SJCRH30 (cell line): ENCODE measurements at regions not wholly inside any gene's neighbourhood (a gene's known extent, or its start where the extent isn't known, plus 50 kb on each side); places are given as distances from the start of the nearest gene placed in this dataset.

Experiments
- DNase-seq, 2 experiments: peaks; one replicate each; pipeline ENCODE4 v3.0.0-alpha.2; 2015 to 2020
- H3K27ac ChIP-seq: fragments of 250-450 bp; sonication (Bioruptor Pico); 2 replicates; pipeline ENCODE4 v1.5.1; 2020; ENCODE audit warnings: mild to moderate bottlenecking, moderate library complexity
- H3K27me3 ChIP-seq: fragments of 250-450 bp; sonication (Bioruptor Pico); 2 replicates; pipeline ENCODE4 v1.5.1; 2020; ENCODE audit warnings: mild to moderate bottlenecking, moderate library complexity
- H3K36me3 ChIP-seq: fragments of 250-450 bp; sonication (Bioruptor Pico); 2 replicates; pipeline ENCODE4 v1.5.1; 2020; ENCODE audit warnings: mild to moderate bottlenecking, moderate library complexity
- H3K4me1 ChIP-seq: fragments of 250-450 bp; sonication (Bioruptor Pico); 2 replicates; pipeline ENCODE4 v1.5.1; 2020; ENCODE audit warnings: mild to moderate bottlenecking, moderate library complexity
- H3K4me3 ChIP-seq: fragments of 250-450 bp; sonication (Bioruptor Pico); 2 replicates; pipeline ENCODE4 v1.5.1; 2020; ENCODE audit warnings: mild to moderate bottlenecking, moderate library complexity
- H3K9me3 ChIP-seq: fragments of 250-450 bp; sonication (Bioruptor Pico); replicated peaks from 2 replicates; pipeline ENCODE4 v1.5.1; 2020; ENCODE audit warnings: mild to moderate bottlenecking, moderate library complexity

DNA sequence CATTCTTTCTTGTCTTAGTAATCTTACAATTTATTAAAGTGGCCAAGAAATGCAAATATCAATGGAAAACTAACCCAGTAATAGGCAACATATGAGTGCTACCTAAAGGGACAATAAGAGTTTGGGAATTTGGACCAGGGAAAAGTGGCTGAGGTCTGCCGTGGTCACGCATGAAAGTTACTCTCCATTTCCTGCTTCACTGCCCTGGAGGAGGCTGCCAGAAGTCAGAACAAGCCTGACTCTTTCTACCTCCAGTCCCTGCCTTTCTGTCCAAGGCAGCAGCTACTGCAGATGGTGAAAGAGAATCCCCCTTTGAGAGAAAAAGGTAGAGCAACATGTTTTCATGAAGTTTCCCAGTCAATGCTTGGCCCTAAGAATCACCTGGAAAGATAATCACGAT is 201.1 kb upstream of the ARGLU1 start:
- no peaks in the 10 kb centered on the region for H3K27me3 ChIP-seq
- no peak for DNase-seq

DNA sequence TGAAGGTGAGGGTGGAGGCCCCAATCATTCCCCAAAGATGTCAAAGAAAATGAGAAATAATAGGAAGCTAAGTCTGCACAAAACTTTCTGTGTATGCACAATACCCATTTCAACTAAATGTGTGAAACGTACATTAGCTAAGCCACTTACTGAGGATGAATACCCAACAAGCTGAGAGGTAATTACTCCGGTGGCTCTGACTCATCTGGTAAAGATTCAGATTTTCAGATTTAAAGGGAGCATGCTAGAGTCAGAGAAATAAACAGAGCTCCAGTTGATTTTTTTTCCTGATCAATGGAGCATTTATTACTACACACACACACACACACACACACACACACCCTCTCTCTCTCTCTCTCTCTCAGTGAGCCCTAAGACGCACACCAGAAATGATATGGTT is 194.8 kb upstream of the ARGLU1 start:
- Histone ChIP-seq H3K36me3 (no peaks in the 10 kb centered on the region), H3K9me3 (no peaks in the 10 kb centered on the region), H3K4me3 (no peak overlapping the region), H3K27ac (no peak overlapping the region), H3K4me1 (no peaks in the 10 kb centered on the region), H3K27me3 (no peaks in the 10 kb centered on the region)
- no peak for DNase-seq

More for the DNA sequence above, 201.1 kb upstream of the ARGLU1 start:
- H3K4me1 ChIP-seq, result no peaks in the 10 kb centered on the region
- H3K36me3 ChIP-seq, result no peaks in the 10 kb centered on the region
- H3K27ac ChIP-seq, result no peak overlapping the region
- H3K9me3 ChIP-seq, result no peaks in the 10 kb centered on the region
- H3K4me3 ChIP-seq, result no peak overlapping the region

DNA sequence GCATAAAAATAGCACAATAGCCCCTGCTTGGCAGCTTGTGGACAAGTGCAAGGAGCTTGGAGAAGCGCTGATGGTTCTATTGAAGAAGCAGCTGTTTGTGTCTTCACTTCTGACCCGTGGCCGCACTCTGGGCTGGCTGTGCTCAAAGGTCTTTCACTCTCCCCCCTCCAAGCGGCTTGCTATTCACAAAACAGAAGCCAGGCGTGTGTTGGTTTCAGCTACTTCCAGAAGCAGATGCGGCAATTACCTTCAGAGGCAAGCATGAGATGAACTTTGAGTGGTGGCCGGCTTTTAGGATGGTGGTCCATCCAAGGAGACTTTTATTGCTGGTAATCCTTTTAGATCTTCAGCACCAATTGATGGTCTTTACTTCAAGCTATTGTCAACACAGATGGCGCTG is 188.5 kb upstream of the ARGLU1 start:
- Histone ChIP-seq H3K4me3 (no peak overlapping the region), H3K4me1 (0 out of 2 replicates have a peak, but pooled peaks cover 4% of the 10 kb centered on the region), H3K9me3 (no peaks in the 10 kb centered on the region), H3K36me3 (no peaks in the 10 kb centered on the region), H3K27ac (no peak overlapping the region), H3K27me3 (no peaks in the 10 kb centered on the region)
- peak in 1 of 2 experiments; percentile 4 for DNase-seq

DNA sequence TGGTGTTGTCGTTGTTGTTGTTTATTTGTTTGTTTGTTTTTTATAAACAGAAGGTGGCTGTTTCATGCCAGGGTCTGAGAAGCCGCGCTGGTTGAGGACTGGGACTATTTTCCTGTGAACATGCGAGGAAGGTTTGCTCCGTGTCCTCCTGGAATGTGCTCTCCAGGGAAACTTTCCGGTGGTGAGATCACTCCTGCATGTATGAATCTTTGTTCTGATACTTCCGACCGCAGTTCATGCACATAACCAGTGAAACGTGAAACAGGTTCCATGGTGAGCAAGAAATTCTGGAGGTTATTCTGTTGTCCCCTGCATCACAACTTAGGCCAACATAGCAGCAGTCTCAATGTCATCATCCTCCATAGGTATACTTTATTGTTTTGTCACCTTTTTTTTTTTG is 187.6 kb upstream of the ARGLU1 start:
- no peaks in the 10 kb centered on the region for H3K9me3 ChIP-seq
- no peaks in the 10 kb centered on the region for H3K27me3 ChIP-seq
- no peaks in the 10 kb centered on the region for H3K36me3 ChIP-seq
- no peak overlapping the region for H3K4me3 ChIP-seq
- 0 out of 2 replicates have a peak, but pooled peaks cover 4% of the 10 kb centered on the region for H3K4me1 ChIP-seq
- H3K27ac ChIP-seq, result no peak overlapping the region
- no peak for DNase-seq

DNA sequence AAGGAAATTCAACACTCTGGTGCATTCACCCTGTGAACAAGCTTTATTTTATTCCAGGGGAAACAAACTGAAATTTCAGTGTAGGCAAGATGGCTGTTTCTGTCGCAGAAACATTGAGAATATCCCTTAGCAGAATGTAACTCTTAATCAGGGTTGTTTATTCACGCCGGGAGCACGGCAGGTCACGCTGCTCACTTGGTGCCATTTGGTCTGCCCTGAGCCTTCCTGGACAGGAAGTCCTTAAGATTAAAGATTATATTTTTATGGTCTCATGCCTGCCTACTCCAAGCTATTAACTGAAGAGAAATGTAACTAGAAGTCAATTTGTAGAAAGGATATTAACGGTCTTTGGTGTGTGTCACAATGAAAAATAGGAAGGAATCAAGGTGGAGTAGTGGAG is 185.3 kb upstream of the ARGLU1 start:
- Histone ChIP-seq H3K4me1 (0 out of 2 replicates have a peak, but pooled peaks cover 4% of the 10 kb centered on the region), H3K36me3 (no peaks in the 10 kb centered on the region), H3K9me3 (no peaks in the 10 kb centered on the region), H3K27me3 (no peaks in the 10 kb centered on the region), H3K4me3 (peak overlapping the region; percentile 20; the same call in 1 of the 2 replicates), H3K27ac (peak overlapping the region; percentile 13; the same call in 1 of the 2 replicates)
- DNase-seq, result peak; percentile 9 to 40

DNA sequence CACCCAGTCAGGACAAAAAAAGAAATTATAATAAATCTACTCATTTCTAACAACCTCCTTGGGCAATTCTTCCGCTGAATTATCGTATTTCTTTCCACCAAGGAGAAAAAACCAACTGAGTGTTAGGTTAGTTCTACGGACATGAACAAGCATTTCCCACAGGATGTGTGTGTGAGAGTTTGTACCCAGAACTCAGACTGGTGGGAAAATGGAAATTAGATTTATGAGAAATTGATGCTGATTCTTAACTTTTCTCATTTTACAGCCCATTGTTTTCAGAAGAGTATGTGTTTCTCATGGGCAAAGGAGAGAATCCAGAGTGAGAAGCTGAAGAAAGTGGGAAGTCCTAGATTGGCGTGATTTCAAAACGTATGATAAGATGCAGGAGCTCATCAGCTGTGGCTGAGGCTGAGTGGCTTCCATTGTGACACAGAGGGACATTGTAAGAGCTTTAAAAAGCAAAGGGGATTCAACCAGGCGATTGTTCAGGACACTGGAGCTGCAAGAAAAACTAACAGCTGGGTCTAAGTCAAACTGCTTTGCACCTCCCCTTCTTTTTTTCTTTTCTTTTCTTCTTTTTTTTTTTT is 184.7 kb upstream of the ARGLU1 start:
- Histone ChIP-seq H3K4me3 (no peak overlapping the region; the same call in 1 of the 2 replicates), H3K36me3 (no peaks in the 10 kb centered on the region), H3K9me3 (no peaks in the 10 kb centered on the region), H3K4me1 (0 out of 2 replicates have a peak, but pooled peaks cover 4% of the 10 kb centered on the region), H3K27me3 (no peaks in the 10 kb centered on the region), H3K27ac (peak overlapping the region; percentile 13; the same call in 1 of the 2 replicates)
- DNase-seq, result peak in 1 of 2 experiments; percentile 51

DNA sequence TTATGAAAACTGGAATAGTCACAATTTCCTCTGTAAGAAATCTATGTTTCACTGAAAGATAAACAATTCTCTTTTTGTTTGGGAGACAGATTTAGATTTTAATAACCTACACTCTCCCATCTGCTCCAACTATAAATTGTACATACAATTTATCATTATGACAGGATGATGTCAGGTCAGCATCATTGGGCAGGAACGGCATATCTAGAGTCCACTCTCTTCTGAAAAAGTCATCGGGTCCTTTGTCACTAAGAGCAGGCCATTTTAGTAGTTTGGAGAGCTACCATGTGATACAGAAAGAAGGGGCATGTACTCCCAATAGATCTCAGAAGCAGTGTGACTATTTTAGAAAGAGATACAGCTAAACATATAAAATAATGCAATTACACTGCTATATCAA is 180.8 kb upstream of the ARGLU1 start:
- Histone ChIP-seq H3K36me3 (no peaks in the 10 kb centered on the region), H3K4me1 (0 out of 2 replicates have a peak, but pooled peaks cover 4% of the 10 kb centered on the region), H3K4me3 (no peak overlapping the region), H3K27me3 (no peaks in the 10 kb centered on the region), H3K9me3 (no peaks in the 10 kb centered on the region), H3K27ac (no peak overlapping the region)
- DNase-seq, result no peak

DNA sequence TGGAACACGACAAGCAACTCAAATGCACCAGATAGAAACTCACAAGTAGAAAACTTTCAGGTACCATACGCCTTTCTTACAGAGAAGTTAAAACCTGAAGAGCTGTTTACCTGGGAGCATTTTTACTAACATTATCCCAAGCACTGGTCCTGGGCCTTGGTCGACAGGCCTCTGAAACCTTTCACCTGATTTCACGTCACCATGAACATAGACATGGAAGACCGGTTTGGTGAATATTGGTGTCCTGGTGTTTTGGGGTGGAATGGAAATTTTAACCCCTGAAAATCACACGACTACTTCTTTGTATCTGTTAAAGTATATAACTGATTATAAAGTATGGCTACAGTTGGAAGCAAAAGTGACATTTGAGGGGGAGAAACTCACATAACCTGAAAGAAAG is 176.6 kb upstream of the ARGLU1 start:
- Histone ChIP-seq H3K4me1 (no peaks in the 10 kb centered on the region), H3K27me3 (no peaks in the 10 kb centered on the region), H3K27ac (no peak overlapping the region), H3K9me3 (no peaks in the 10 kb centered on the region), H3K4me3 (no peak overlapping the region), H3K36me3 (no peaks in the 10 kb centered on the region)
- DNase-seq, result no peak

DNA sequence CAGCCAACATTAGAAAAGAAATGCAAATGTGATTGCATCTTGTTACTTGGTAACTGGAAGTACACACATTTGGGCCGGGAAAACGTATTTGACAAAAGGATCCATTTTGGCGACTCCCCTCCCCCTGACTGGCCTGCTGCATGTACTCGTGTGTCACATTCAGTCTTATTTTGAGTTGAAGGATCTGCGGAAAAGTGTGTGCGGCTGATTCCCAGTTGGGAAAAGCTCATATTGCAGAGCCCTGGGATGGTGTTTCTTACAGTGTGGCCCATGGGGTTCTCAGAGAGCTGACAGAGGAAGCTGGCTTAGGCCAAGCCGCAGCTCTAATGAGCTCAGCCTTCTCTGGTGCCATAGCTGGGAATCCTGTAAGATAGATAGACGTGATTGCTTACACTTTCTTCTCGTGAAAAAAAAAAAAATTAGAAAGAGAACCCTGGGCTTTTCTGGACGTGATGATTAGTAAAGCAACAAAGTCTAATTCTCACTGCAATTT is 170.3 kb upstream of the ARGLU1 start:
- DNase-seq, result no peak
- no peaks in the 10 kb centered on the region for H3K9me3 ChIP-seq
- no peaks in the 10 kb centered on the region for H3K27me3 ChIP-seq
- H3K4me3 ChIP-seq, result no peak overlapping the region
- no peaks in the 10 kb centered on the region for H3K36me3 ChIP-seq
- H3K4me1 ChIP-seq, result no peaks in the 10 kb centered on the region
- H3K27ac ChIP-seq, result no peak overlapping the region

DNA sequence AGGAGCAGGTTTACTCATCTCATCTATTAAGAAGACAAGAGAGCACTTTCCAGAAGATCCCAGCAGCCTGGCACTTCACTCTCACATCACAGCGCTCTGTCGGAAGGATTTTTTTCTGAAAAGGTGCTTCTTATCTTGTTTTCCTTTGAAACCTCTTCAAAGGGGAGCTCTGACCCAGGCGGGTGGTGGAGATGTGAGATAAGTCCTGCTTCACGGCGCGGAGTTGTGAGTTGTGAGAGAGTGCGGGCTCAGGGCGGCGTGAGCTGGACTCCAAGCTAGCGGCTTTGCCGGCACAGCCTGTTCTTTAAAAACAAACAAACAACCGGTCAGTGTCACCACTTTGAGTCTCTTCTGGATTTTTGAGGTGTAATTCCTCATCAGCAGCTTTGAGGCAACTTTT is 169.0 kb upstream of the ARGLU1 start:
- Histone ChIP-seq H3K36me3 (no peaks in the 10 kb centered on the region), H3K9me3 (no peaks in the 10 kb centered on the region), H3K27ac (no peak overlapping the region), H3K4me1 (no peaks in the 10 kb centered on the region), H3K4me3 (no peak overlapping the region), H3K27me3 (no peaks in the 10 kb centered on the region)
- no peak for DNase-seq

DNA sequence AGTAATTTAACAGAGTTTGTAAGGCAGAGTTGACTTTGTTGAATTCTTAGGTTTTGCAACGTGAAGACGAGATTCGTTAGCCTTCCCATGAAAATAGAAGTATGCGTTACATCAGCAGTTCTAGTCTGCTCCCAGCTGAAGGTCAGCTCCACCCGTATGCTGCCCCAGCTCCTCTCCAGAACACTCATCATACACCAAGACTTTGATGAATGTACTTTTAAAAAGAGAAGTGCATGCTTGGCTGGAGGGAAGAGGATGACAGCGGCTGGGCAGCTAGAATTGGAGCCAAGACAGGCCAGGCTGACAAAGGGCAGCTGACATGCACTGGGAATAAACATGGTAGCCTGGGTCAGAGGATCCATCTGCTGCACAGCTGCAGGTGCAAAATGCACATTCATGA is 166.3 kb upstream of the ARGLU1 start:
- Histone ChIP-seq H3K4me1 (no peaks in the 10 kb centered on the region), H3K36me3 (no peaks in the 10 kb centered on the region), H3K27ac (no peak overlapping the region), H3K4me3 (no peak overlapping the region), H3K9me3 (no peaks in the 10 kb centered on the region), H3K27me3 (no peaks in the 10 kb centered on the region)
- no peak for DNase-seq

DNA sequence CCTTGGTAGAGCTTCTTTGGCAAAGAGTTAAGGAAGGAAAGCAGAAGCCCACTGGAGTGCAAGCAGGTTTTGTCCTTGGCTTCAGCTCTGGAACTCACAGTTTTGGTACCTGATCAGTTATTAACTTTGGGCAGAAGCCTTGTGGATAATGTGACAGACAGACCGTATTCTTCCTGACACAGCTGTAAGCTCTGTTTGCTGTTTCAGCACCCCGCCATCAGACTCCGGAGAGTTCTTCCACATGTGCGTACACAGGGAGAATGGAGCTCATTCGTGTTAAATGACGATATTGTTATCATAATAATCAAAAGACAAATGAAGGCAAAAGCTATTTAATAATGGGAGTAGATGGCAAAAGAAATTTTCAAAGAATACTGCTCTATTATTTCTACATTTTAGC is 155.1 kb upstream of the ARGLU1 start:
- H3K4me1 ChIP-seq, result no peaks in the 10 kb centered on the region

DNA sequence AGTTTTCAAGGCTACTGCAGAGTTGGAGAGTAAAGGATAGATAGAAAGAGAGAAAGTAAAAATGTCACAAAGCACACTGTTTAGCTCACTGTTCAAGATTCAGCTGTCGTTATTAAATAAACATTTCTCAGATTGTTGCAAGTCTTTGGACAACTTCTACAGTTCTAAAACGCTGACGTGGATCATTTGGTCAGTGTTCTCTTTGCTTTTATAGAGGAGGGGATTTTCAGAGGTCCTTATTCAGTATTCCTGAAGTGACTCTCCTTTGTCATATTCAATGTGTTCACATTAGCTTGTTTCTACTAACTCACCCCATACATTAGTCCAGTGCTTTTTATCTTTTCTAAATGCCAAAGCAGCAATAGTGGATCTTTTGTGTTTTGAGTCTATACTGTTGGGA is 154.7 kb upstream of the ARGLU1 start:
- Histone ChIP-seq H3K9me3 (no peaks in the 10 kb centered on the region), H3K27me3 (no peaks in the 10 kb centered on the region), H3K27ac (no peak overlapping the region), H3K4me1 (no peaks in the 10 kb centered on the region), H3K4me3 (no peak overlapping the region), H3K36me3 (no peaks in the 10 kb centered on the region)
- no peak for DNase-seq

More for the DNA sequence above, 155.1 kb upstream of the ARGLU1 start:
- Histone ChIP-seq H3K27me3 (no peaks in the 10 kb centered on the region), H3K4me3 (no peak overlapping the region), H3K27ac (no peak overlapping the region), H3K36me3 (no peaks in the 10 kb centered on the region), H3K9me3 (no peaks in the 10 kb centered on the region)
- DNase-seq, result no peak

DNA sequence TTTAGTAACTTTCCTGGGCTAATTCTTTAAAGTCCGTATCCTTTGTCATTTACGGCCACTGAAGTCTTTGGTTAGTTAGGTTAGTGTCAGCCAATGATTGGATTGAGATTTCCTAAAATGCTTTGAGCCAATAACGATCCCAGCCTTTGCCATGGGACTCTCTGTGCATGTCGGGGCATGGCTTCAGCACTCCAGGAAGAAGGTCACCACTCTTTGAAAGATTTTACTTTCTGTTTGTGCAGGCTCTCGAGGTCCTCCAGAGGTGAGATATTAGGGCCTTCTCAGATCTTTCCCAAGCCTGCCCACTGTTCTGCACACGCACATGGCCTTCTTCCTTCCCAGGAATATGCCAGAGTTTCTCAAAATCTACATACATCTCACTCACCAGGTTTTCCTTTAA is 153.7 kb upstream of the ARGLU1 start:
- no peak for DNase-seq
- Histone ChIP-seq H3K27ac (no peak overlapping the region), H3K27me3 (no peaks in the 10 kb centered on the region), H3K4me1 (no peaks in the 10 kb centered on the region), H3K4me3 (no peak overlapping the region), H3K36me3 (no peaks in the 10 kb centered on the region), H3K9me3 (no peaks in the 10 kb centered on the region)

DNA sequence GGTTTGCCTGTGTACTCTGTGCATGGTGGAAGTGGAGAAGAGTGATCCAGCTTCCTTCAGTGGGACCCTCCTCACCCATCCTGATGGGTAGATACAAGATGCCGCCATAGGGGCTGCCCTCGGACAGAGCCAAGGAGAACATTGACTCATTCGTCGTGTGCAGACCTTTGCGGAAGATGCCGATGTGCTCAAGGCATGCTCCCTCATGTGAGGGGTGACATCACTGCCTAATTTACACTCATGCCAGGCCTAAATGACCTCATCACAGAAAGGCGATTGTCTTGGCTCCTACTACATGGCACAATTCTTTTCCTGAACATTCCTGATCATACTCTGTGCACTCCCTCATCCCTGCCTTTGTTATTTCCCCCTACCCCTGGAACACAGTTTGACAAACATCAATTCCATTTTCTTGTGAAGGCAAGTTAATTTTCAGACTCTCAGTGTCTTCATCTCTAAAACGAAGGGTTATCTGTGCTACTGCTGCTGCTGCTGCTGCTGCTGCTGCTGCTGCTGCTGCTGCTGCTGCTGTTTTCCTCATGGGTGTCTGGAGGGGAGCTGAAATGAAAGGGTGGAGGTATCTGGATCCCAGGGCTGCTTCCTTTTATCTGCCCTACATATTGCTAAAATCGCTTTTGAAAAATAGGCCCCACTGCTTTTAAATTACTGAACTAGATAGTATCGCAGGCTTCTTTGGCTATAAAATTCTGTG is 146.5 kb upstream of the ARGLU1 start:
- H3K4me1 ChIP-seq, result no peaks in the 10 kb centered on the region
- H3K27me3 ChIP-seq, result no peaks in the 10 kb centered on the region
- H3K4me3 ChIP-seq, result no peak overlapping the region
- H3K9me3 ChIP-seq, result no peaks in the 10 kb centered on the region
- DNase-seq, result no peak
- no peak overlapping the region for H3K27ac ChIP-seq
- no peaks in the 10 kb centered on the region for H3K36me3 ChIP-seq
